Tibial artery (tissue), 4 donors: ENCODE measurements at regions not wholly inside any gene's neighbourhood (a gene's known extent, or its start where the extent isn't known, plus 50 kb on each side); places are given as distances from the start of the nearest gene placed in this dataset.

ENCODE experiments used
- DNase-seq, 2 donors: peaks; one replicate each; pipeline ENCODE4 v3.0.0-alpha.2; 2019
- H3K27ac ChIP-seq, 2 donors: fragments of 200-600 bp; sonication (generic) in 1 of 2; 1 replicate in 1 of 2; 2 replicates in 1 of 2; pipeline ENCODE4 v1.5.1; 2018 to 2019; ENCODE audit warnings: mild to moderate bottlenecking in 1 of 2
- H3K27me3 ChIP-seq, 2 donors: fragments of 200-600 bp; sonication (generic) in 1 of 2; one replicate each; pipeline versions ENCODE4 v1.5.1 to v1.6.0; 2016 to 2019
- H3K36me3 ChIP-seq, 3 donors: fragments of 200-600 bp; sonication (generic) in 2 of 3; one replicate each; pipeline ENCODE4 v1.5.1; 2016 to 2019; ENCODE audit warnings: mild to moderate bottlenecking in 2 of 3
- H3K4me1 ChIP-seq, 4 donors: fragments of 200-600 bp; sonication (generic) in 2 of 4; 1 replicate in 3 of 4; 2 replicates in 1 of 4; pipeline ENCODE4 v1.5.1; 2016 to 2019
- H3K4me3 ChIP-seq, 2 donors: fragments of 200-600 bp; sonication (generic) in 1 of 2; 1 replicate in 1 of 2; 2 replicates in 1 of 2; pipeline ENCODE4 v1.5.1; 2018 to 2019; ENCODE audit warnings: mild to moderate bottlenecking in 2 of 2
- H3K9me3 ChIP-seq, 3 donors: fragments of 200-600 bp; sonication (generic) in 1 of 3; one replicate each; pipeline ENCODE4 v1.5.1; 2016 to 2019
- intact Hi-C: fragments of 100-400 bp; cut with DNase I; formaldehyde crosslinking; loops from one replicate; pipeline ENCODE4 v1.15.0; 2023; ENCODE audit warnings: low total_unique reads
- TF ChIP-seq, protein P1 (sequence below), 2 experiments: fragments of 200-600 bp in 1 of 2; fragments of 450-650 bp in 1 of 2; IDR thresholded peaks; one replicate each; pipeline ENCODE4 v1.5.1; 2017 to 2019; ENCODE audit warnings: antibody characterized with exemption in 2 of 2, mild to moderate bottlenecking in 1 of 2, moderate library complexity in 1 of 2

GRCh38 chr6:155970472-155970871, 514.8 kb upstream of the NOX3 start:
- peaks cover 0 to 13% (median 0%) of the 10 kb centered on the region in 4 donors for H3K4me1 ChIP-seq
- DNase-seq, result no peak
- H3K36me3 ChIP-seq, result no peaks in the 10 kb centered on the region
- no peak overlapping the region for H3K4me3 ChIP-seq
- TF ChIP-seq, protein P1, sequence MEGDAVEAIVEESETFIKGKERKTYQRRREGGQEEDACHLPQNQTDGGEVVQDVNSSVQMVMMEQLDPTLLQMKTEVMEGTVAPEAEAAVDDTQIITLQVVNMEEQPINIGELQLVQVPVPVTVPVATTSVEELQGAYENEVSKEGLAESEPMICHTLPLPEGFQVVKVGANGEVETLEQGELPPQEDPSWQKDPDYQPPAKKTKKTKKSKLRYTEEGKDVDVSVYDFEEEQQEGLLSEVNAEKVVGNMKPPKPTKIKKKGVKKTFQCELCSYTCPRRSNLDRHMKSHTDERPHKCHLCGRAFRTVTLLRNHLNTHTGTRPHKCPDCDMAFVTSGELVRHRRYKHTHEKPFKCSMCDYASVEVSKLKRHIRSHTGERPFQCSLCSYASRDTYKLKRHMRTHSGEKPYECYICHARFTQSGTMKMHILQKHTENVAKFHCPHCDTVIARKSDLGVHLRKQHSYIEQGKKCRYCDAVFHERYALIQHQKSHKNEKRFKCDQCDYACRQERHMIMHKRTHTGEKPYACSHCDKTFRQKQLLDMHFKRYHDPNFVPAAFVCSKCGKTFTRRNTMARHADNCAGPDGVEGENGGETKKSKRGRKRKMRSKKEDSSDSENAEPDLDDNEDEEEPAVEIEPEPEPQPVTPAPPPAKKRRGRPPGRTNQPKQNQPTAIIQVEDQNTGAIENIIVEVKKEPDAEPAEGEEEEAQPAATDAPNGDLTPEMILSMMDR (IDR thresholded peaks at IDR 0.05), result no peak
- intact Hi-C loops, result no loop called here
- no peaks in the 10 kb centered on the region for H3K9me3 ChIP-seq
- no peak overlapping the region for H3K27ac ChIP-seq
- no peaks in the 10 kb centered on the region for H3K27me3 ChIP-seq

DNA sequence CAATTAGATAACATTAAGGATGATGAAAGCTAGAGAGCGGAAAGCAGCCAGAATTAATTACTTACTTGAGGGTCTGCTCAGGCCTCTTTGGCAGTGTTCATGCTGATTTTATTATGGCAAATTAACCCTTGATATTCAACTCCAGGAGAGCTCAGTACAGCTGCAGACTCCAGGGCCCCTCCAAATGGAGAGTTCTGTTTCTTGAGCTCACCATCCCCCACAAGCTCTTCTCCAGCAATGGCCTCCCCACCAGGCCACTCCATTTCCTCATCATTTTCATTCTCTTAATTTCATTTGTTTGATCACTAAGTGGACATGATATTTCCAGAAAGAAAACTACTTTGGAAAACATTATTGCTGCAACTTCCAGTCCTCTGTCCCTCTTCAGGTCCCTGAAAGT, 513.3 kb upstream of the NOX3 start:
- Histone ChIP-seq H3K4me1 (peaks cover 0 to 13% (median 0%) of the 10 kb centered on the region in 4 donors), H3K4me3 (no peak overlapping the region), H3K27me3 (no peaks in the 10 kb centered on the region), H3K36me3 (no peaks in the 10 kb centered on the region), H3K27ac (no peak overlapping the region), H3K9me3 (no peaks in the 10 kb centered on the region)
- TF ChIP-seq, protein P1 (IDR thresholded peaks at IDR 0.05), result no peak
- no peak for DNase-seq
- intact Hi-C loops, result no loop called here

GRCh38 chr6:155967322-155967721, 511.7 kb upstream of the NOX3 start:
- H3K27ac ChIP-seq, result no peak overlapping the region
- TF ChIP-seq, protein P1 (IDR thresholded peaks at IDR 0.05), result no peak
- intact Hi-C loops, result no loop called here
- H3K9me3 ChIP-seq, result no peaks in the 10 kb centered on the region
- no peaks in the 10 kb centered on the region for H3K36me3 ChIP-seq
- no peaks in the 10 kb centered on the region for H3K27me3 ChIP-seq
- DNase-seq, result no peak
- H3K4me3 ChIP-seq, result no peak overlapping the region
- peaks cover 0 to 13% (median 0%) of the 10 kb centered on the region in 4 donors for H3K4me1 ChIP-seq

DNA sequence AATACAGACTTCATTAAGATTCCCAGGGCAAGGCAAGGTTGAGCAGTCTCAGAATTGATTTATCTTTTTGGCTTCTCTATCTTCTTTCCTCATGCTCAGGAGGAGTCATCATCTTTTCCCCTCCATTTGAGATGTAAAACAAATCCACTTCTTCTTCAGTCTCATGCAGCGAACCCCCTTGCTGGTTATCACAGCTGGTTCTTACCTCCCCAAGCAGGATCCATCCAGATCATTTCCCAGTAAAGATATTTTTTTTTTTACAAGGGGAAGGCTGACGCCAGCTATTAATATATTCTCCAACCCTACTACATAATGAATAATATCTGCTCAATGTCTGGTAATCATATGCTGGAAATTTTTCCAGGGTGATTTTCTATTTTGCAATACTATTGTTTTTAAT, 508.9 kb upstream of the NOX3 start:
- intact Hi-C loops, result no loop called here
- DNase-seq, result no peak
- H3K36me3 ChIP-seq, result no peaks in the 10 kb centered on the region
- TF ChIP-seq, protein P1 (IDR thresholded peaks at IDR 0.05), result no peak
- H3K4me1 ChIP-seq, result peaks cover 0 to 13% (median 0%) of the 10 kb centered on the region in 4 donors
- H3K4me3 ChIP-seq, result no peak overlapping the region
- H3K27me3 ChIP-seq, result no peaks in the 10 kb centered on the region
- H3K27ac ChIP-seq, result no peak overlapping the region
- H3K9me3 ChIP-seq, result no peaks in the 10 kb centered on the region

DNA sequence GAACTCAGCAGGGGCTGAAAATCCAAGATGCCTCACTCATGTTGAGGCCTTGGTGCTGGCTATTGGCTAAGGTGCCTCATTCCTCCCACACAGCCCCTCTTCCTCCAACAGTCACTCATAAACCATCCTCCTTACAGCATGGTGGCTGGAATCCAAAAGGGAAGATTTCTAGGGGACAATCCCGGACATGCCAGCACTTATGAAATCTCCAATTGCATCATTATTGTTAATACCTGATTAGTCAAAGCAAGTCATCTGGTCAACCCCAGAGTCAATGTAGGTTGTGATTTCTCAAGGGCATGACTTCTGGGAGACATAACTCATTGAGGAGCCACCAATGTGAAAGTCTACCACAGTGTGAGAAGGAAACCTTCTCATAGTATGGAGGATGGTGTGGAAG, 506.6 kb upstream of the NOX3 start:
- Histone ChIP-seq H3K27me3 (no peaks in the 10 kb centered on the region), H3K36me3 (no peaks in the 10 kb centered on the region), H3K4me3 (no peak overlapping the region), H3K27ac (no peak overlapping the region), H3K9me3 (no peaks in the 10 kb centered on the region), H3K4me1 (peaks cover 0 to 7% (median 0%) of the 10 kb centered on the region in 4 donors)
- intact Hi-C loops, result no loop called here
- TF ChIP-seq, protein P1 (IDR thresholded peaks at IDR 0.05), result no peak
- no peak for DNase-seq

GRCh38 chr6:155959898-155960495, 504.4 kb upstream of the NOX3 start:
- Histone ChIP-seq H3K4me1 (no peaks in the 10 kb centered on the region), H3K27me3 (no peaks in the 10 kb centered on the region), H3K36me3 (no peaks in the 10 kb centered on the region), H3K27ac (no peak overlapping the region), H3K9me3 (no peaks in the 10 kb centered on the region), H3K4me3 (no peak overlapping the region)
- intact Hi-C loops, result no loop called here
- TF ChIP-seq, protein P1 (IDR thresholded peaks at IDR 0.05), result no peak
- no peak for DNase-seq
